ENCODE measurements at regions not wholly inside any gene's neighbourhood (a gene's known extent, or its start where the extent isn't known, plus 50 kb on each side); places are given as distances from the start of the nearest gene placed in this dataset.

DNA sequence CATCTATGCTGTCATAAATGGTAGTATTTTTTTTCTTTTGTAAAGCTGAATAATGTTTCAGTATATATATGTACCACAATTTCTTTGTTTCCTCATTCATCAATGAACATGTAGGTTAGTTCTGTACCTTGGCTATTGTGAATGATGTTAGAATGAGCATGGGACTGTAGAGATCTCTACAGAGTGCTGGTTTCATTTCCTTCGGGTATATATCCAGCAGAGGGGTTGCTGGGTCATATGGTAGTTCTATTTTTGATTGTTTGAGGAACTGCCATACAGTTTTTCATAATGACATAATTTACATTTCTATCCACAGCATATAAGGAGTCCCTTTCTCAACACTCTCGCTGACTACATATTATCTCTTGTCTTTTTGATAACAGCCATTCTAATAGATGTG, 243.5 kb downstream of the CDH7 start:
- no peak for DNase-seq

DNA sequence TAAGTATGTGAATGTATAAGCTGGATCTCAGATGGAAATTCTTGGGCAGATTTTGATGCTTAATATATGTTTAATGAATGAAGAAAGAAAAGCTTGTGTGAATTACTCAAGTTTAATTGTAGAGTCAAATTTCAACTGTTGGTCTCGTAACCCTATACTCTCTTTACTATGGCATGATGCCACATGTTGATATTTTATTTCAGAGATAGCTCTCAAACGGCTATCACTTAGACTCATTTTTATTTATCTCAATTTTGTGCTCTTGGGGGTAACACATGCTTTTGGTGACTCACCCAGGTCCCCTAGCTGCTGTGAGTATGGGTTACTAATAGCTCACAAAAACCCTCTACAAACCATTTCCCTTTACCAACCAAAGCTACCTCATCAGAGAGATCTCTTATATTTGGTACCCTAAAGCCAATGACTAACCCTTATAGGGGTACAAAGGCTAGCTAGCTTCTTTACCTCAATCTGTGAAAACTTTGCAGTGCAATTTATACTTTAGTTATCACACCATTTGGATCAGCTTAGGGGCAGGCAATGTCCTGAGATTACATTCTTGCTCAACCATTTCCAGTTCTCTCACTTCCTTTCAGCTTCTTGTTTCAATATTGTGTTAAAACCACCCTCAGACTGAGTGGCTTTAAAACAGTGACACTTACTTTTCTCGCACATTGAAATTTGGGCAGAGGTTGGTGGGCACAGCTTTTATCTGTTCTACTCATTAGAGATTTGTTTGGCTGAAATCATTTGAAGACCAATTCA, 240.3 kb downstream of the CDH7 start:
- no peak for DNase-seq

DNA sequence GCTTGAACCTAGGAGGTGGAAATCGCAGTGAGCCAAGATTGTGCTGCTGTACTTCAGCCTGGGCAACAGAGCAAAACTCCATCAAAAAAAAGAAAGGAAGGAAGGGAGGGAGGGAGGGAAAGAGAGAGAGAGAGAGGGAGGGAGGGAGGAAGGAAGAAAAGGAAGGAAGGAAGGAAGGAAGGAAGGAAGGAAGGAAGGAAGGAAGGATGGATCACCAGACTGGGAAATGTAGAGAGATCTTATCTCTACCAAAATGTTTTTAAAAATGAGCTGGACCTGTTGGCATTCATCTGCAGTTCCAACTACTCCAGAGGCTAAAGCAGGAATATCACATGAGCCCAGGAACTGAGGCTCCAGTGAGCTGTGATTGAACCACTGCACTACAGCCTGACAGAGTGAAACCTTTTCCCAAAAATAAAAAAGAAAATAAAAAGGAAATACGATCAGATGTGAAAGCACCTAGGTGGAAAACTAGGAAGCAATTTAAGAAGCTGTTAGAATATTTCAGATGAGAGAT, 239.4 kb downstream of the CDH7 start:
- no peak for DNase-seq

DNA sequence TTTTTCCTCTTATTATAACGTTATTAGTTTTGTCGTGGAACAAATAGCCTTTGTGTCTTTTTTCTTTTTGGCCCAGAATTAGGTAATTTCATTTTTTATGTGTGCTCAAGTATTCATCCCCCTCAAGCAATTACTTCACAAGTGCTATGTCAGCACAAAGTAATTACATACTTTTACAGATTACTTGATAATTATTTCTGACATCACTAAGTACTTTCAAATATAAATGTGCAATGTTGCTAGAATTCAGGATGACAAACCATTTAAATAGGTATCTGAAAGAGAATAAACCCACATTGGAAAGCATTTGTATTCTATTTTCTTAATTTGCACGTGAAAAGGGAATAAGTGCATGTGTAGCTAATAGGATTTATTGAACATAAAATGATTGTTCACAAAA, 238.2 kb downstream of the CDH7 start:
- no peak for DNase-seq

DNA sequence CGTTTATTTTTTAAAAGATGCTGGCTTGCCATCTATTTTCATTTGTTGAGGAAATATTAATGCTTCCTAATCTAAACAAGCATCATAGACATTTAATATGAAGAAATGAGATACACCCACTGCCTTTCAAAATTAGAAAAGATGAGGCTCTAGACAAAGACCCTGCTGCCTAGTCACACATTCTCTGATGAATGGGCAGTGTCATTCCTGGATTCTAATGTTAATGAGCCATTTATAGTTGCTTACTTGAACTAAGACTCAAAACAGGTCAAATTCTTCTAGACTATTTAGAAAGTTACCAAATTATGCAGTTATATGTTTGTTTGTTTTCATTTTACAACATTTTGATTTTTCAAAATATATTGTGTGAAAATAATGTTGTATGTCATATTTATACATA, 237.6 kb downstream of the CDH7 start:
- DNase-seq = no peak

DNA sequence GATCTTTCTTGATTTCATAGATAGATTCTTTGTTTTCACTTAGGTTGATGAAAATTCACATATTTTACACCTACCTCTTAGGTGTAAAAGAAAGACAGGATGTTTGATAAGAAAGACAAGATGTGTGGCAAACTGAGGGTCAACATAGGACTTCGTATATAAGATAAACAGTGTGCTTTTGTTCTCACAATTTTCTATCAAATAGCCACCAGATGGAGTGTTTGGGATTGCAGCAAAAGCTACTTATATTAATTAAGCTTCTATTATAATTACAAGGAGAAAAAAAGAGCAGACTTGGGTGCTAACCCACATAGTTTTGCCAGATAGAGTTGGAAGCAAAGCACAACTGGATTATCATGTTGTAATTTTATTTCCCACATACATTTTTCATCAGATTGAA, 232.9 kb downstream of the CDH7 start:
- no peak for DNase-seq

DNA sequence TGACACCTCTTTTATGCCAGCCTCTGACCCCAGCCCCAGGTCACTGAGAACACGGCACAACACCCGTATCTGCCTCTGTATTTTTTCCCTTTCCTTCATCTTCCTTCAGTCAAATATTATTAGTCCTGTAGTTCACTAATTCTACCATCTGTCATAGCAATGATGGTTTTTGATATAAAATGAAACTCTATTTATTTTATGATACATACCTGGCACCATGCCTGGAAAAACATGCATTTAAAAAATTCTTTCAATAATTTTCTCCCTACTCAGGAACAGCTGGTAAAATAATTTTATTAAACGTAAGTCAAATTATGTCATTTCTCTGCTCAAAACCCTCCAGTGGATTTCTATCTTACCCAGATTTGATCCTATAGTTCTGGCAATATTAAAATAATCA, 224.7 kb downstream of the CDH7 start:
- DNase-seq = no peak

DNA sequence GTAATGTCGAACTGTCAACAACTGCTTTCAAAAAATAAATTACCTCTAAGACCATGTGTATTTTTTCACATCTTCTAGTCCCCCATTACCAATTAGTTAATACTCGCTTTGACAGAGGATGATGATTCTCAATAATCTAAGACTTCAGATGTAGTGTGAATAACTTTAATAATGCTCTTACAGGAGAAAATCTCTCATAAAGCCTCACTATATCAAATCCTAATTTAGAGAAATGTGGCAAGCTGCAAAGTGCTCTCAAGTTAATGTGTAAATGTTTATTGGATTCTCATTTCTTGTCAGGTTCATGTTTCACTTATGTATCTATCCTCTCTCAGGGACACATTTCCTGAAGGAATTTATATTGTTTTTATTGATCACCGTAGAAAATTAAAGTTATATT, 223.9 kb downstream of the CDH7 start:
- no peak for DNase-seq

DNA sequence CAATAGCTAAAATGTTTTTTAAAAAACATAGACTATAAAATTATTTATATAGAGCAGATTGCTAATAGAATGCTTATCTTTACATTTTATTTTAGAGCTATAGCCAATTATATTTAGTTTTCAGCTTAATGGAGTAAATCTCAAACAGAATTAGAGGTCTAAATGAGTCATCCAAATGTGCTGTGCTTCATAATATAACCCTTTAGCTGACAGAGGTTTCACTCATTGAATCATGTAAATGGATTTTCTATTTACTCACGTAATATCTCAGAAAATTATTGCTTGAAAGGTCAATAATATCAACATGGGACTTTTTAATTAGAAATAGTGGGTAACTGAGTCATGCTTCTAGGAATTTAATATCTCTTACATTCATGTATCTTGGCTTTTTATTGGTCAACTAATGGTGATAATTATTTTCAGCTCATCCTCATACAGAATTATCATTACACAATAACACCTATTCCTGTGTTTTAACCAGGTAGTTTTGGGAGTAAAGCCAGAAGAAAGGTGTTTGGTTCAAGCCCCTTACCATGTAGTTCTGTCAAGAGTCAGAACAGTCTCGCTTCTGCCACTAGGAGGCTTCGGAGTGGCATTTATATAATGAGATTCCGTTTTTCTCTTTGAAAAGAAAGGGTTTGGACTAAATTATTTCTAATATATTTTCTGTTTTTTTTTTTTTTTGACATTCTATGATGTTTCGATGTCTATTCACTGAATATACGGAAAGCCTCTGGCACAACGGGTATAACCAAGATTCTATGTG, 217.6 kb downstream of the CDH7 start:
- no peak for DNase-seq

DNA sequence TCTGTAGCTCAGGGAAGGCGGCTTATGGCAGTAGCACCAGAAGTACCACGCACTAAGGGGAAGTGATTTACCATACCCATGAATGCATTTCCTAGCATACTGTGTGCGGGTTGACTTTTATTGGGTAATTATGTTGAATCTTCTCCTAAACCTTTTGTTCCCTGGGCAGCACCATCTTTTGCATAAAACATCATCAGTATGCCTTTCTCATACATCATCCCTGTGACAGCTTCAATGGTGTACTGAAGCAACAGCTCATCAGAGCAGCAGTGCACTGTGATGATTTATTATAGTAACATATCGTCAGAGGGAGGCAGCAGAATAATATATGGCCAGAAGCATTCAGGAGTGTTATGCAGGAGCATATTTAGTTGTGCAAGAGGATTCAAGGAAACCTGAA, 204.9 kb downstream of the CDH7 start:
- no peak for DNase-seq

DNA sequence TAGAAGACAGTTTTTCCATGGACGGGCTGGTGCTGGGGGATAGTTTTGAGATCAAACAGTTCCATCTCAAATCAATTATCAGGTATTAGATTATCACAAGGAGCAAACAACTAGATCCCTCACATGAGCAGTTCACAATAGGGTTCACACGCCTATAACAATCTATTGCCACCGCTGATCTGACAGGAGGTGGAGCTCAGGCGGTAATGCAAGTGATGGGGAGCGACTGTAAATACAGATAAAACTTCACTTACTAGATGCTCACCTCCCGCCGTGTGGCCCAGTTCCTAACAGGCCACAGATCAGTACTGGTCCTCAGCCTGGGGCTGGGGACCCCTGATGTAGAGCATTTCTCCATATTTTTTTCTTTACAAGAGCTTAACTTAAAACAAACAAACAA, 203.6 kb downstream of the CDH7 start:
- no peak for DNase-seq

DNA sequence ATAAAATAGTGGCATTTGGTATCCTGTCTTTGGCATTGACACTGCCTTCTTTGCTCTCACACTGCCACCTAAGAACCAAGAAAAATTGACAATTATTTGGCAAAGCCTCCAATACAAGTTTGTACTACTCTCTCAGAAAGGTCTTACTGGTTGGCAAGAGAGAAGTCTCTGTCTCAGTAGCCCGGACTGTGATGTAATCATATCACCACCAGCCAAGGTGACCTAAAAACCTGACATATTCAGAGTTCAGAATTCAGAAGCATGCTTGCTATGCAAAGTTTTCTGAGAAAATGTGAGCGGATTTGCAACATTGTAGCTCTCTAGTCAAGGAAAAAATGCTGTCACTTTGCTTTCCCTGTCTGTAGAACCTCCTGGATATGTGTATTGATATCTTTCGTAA, 196.0 kb downstream of the CDH7 start:
- DNase-seq = no peak

DNA sequence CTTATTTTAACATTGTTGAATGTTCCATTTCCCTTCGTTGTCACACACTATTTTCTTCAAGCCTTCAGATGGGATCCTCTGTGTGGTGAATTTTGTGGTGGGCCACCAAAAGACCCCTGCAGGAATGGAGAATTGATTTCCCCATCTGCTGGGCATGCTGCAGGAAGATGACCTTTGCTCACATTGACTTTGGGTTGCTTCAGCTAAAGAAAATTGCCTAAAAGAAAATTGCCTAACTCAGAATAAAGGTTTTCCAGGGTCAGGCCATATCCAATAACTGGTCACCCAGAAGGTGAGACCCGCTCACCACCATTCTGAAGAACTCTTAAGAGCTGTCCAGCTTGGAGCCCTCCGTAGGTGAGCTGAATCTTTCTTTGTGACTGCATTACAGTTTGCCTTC, 192.5 kb downstream of the CDH7 start:
- no peak for DNase-seq

DNA sequence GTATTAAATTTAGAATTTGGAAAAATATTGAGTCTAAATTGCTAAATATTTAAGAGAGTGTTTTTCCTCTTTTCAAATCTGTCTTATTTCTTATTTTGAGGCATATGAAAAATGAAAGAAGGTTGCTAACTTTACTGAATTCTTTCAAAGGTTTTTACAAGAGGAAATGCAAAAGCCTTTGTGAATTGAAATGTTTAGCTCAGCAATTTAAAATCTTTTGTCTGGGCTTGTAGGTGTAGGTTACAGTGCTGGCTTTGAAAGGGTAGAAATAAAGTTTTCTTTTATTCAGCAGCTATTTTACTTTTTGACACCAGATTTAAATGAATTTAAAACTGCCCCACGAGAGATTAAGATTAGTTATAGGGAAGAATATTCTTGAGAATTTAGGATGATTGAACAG, 192.0 kb downstream of the CDH7 start:
- DNase-seq = no peak

DNA sequence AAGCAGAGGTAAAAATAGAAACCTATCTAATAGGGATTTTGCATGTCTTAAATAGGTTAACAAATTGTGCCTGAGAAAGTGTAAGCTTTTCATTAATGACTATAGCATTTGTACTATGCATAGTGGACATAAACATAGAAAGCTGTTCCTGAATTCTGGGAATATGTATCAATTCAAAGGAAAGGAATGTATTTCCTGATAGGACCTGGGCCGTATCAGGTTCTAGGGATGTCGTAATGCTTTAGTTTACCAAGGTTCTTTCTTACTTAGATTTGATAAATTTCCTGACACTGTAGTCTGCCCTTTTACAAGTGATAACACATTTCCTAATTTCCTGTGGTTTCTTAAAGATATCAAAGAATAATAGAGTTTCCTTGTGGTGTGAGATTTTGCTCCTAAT, 191.3 kb downstream of the CDH7 start:
- no peak for DNase-seq

DNA sequence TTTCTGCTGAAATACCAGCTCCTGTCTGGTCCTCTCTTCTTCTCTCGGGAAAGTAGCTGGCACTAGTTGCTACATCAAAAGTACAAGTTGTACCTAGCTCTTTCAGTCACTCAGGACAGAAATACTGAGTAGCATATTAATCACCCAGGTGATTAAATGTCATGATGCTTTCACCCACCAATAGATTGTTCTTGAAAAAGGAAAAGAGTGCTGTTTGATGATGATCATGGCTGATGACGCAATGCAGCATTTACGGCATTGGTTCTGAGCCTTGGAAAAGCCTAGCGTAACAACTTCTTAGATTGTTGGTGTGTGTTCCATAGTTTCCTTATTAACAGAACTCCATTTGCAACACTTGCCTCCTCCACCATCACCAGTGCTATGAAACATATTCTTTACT, 190.7 kb downstream of the CDH7 start:
- no peak for DNase-seq
